ENCODE measurements at regions not wholly inside any gene's neighbourhood (a gene's known extent, or its start where the extent isn't known, plus 50 kb on each side); places are given as distances from the start of the nearest gene placed in this dataset.

DNA sequence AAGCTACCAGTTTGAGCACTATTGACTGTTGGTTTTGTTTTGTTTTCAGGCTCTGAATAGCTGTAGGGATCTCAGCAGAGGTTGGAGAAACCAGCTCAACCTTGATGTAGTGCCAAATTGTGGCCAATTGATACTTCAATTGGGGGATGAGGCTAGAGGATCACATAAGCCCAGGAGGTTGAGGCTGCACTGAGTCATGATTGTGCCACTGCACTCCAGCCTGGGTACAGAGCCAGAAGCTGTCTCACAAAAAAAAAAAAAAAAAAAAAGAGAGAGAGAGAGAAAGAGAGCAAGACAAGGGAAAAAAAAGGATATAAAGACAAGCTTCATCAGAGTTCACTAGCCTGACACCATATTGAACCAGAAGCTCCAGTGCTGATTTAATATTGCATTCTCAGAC lies 702.1 kb downstream of the FRK start:
- Histone ChIP-seq H3K4me1 (ENCODE audit: insufficient read depth, low read length, poor library complexity, severe bottlenecking) (no peaks in the 10 kb centered on the region), H3K4me3 (ENCODE audit: low read depth, low read length, poor library complexity, severe bottlenecking) (no peak overlapping the region), H3K27ac (ENCODE audit: low read depth, low read length, poor library complexity, severe bottlenecking) (no peak overlapping the region), H3K9me3 (ENCODE audit: low read depth, low read length, poor library complexity, severe bottlenecking) (no peaks in the 10 kb centered on the region), H3K36me3 (ENCODE audit: insufficient read depth, low read length, poor library complexity, severe bottlenecking) (no peaks in the 10 kb centered on the region), H3K27me3 (replicated peaks; ENCODE audit: insufficient read depth, low read depth, low read length, poor library complexity) (no peaks in the 10 kb centered on the region)
- intact Hi-C loops (cut with micrococcal nuclease; ENCODE audit: unreplicated experiment): no loop called here
- no peak for TF ChIP-seq EZH2 (IDR thresholded peaks at IDR 0.05; ENCODE audit: borderline replicate concordance, low read depth, low read length, poor library complexity, severe bottlenecking)
- TF ChIP-seq, protein P1, sequence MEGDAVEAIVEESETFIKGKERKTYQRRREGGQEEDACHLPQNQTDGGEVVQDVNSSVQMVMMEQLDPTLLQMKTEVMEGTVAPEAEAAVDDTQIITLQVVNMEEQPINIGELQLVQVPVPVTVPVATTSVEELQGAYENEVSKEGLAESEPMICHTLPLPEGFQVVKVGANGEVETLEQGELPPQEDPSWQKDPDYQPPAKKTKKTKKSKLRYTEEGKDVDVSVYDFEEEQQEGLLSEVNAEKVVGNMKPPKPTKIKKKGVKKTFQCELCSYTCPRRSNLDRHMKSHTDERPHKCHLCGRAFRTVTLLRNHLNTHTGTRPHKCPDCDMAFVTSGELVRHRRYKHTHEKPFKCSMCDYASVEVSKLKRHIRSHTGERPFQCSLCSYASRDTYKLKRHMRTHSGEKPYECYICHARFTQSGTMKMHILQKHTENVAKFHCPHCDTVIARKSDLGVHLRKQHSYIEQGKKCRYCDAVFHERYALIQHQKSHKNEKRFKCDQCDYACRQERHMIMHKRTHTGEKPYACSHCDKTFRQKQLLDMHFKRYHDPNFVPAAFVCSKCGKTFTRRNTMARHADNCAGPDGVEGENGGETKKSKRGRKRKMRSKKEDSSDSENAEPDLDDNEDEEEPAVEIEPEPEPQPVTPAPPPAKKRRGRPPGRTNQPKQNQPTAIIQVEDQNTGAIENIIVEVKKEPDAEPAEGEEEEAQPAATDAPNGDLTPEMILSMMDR (conservative IDR thresholded peaks at IDR 0.05; ENCODE audit: low read depth, low read length): no peak
- no peak for DNase-seq (ENCODE audit: low spot score)
- ChIA-PET POLR2A (ENCODE audit: low non-redundant PET) (no interaction called here), CTCF (no interaction called here)
- no TSS peak for BruUV-seq (replicated peaks)

DNA sequence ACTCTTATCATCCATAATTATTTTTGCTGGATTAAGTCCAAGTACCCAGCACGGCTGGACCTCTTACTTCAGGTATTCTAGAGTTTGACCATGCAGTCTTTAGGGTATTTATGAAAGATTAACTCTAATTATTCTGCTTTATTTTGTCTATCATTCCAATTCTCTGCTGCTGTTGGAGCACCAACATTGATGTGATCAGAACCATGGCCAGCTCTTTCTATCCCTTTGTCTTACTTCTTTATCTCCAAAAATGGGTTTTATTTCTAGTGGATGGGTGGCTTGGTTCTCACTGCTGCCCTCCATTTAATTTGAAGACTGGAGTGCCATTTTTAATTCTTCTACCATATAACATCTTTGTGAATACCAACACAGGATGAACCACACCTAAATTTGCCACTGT lies 704.3 kb downstream of the FRK start:
- H3K4me3 ChIP-seq (ENCODE audit: low read depth, low read length, poor library complexity, severe bottlenecking): no peak overlapping the region
- BruUV-seq (replicated peaks): no TSS peak
- ChIA-PET CTCF (no interaction called here), POLR2A (ENCODE audit: low non-redundant PET) (no interaction called here)
- DNase-seq (ENCODE audit: low spot score): no peak
- H3K27ac ChIP-seq (ENCODE audit: low read depth, low read length, poor library complexity, severe bottlenecking): no peak overlapping the region
- H3K36me3 ChIP-seq (ENCODE audit: insufficient read depth, low read length, poor library complexity, severe bottlenecking): no peaks in the 10 kb centered on the region
- H3K9me3 ChIP-seq (ENCODE audit: low read depth, low read length, poor library complexity, severe bottlenecking): no peaks in the 10 kb centered on the region
- no peaks in the 10 kb centered on the region for H3K4me1 ChIP-seq (ENCODE audit: insufficient read depth, low read length, poor library complexity, severe bottlenecking)
- no peaks in the 10 kb centered on the region for H3K27me3 ChIP-seq (replicated peaks; ENCODE audit: insufficient read depth, low read depth, low read length, poor library complexity)
- intact Hi-C loops (cut with micrococcal nuclease; ENCODE audit: unreplicated experiment): no loop called here
- no peak for TF ChIP-seq EZH2 (IDR thresholded peaks at IDR 0.05; ENCODE audit: borderline replicate concordance, low read depth, low read length, poor library complexity, severe bottlenecking)
- TF ChIP-seq, protein P1 (conservative IDR thresholded peaks at IDR 0.05; ENCODE audit: low read depth, low read length): no peak

DNA sequence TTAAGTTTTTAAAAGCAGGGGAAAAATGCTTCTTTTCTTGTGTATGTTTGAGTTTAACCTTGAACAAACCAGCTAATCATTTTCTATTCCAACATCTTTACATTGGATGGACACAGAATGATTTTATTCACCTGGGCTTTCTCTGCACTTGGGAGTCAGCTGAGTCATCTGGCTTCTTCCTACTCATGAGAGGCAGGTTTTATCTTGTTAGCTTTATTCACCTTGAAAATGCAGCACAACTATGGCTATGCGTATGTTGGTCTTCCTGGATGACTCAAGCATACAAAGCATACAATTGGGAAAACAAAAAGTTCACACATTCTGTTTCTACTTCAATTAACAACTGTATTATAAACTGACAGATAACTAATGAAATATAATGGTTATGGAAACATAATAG lies 737.7 kb downstream of the FRK start:
- intact Hi-C loops (cut with micrococcal nuclease; ENCODE audit: unreplicated experiment): no loop called here
- Histone ChIP-seq H3K27ac (ENCODE audit: low read depth, low read length, poor library complexity, severe bottlenecking) (no peak overlapping the region), H3K4me3 (ENCODE audit: low read depth, low read length, poor library complexity, severe bottlenecking) (no peak overlapping the region), H3K36me3 (ENCODE audit: insufficient read depth, low read length, poor library complexity, severe bottlenecking) (no peaks in the 10 kb centered on the region), H3K4me1 (ENCODE audit: insufficient read depth, low read length, poor library complexity, severe bottlenecking) (no peaks in the 10 kb centered on the region), H3K9me3 (ENCODE audit: low read depth, low read length, poor library complexity, severe bottlenecking) (no peaks in the 10 kb centered on the region), H3K27me3 (replicated peaks; ENCODE audit: insufficient read depth, low read depth, low read length, poor library complexity) (no peaks in the 10 kb centered on the region)
- TF ChIP-seq EZH2 (IDR thresholded peaks at IDR 0.05; ENCODE audit: borderline replicate concordance, low read depth, low read length, poor library complexity, severe bottlenecking): no peak
- TF ChIP-seq, protein P1 (conservative IDR thresholded peaks at IDR 0.05; ENCODE audit: low read depth, low read length): no peak
- no peak for DNase-seq (ENCODE audit: low spot score)
- ChIA-PET POLR2A (ENCODE audit: low non-redundant PET) (no interaction called here), CTCF (no interaction called here)
- no TSS peak for BruUV-seq (replicated peaks)

All from A673 (cell line).